DND-41 (cell line): ENCODE measurements at regions not wholly inside any gene's neighbourhood (a gene's known extent, or its start where the extent isn't known, plus 50 kb on each side); places are given as distances from the start of the nearest gene placed in this dataset.

Experiments
- ATAC-seq: fragments of 200-7000 bp; cut with Tn5 transposase; 3 replicates; pipeline ENCODE4 v1.9.1; 2021; ENCODE audit warnings: low read depth; ENCODE audit not compliant: insufficient read depth
- DNase-seq: peaks from one replicate; pipeline ENCODE4 v3.0.0-alpha.2; 2020
- H2AFZ ChIP-seq: 2 replicates; pipeline ENCODE4 v1.6.0; 2012; ENCODE audit warnings: low read depth, low read length
- H3K27ac ChIP-seq: 2 replicates; pipeline ENCODE4 v1.5.1; 2012; ENCODE audit warnings: low read length, inconsistent platforms
- H3K27me3 ChIP-seq: fragments of 200-600 bp; sonication (generic); 2 replicates; pipeline ENCODE4 v1.6.0; 2012; ENCODE audit warnings: low read length, mild to moderate bottlenecking, inconsistent platforms; ENCODE audit not compliant: insufficient read depth, poor library complexity
- H3K36me3 ChIP-seq: 2 replicates; pipeline ENCODE4 v1.5.1; 2012; ENCODE audit warnings: low read length, inconsistent platforms; ENCODE audit not compliant: insufficient read depth
- H3K4me1 ChIP-seq: 2 replicates; pipeline ENCODE4 v1.5.1; 2012; ENCODE audit warnings: mild to moderate bottlenecking, low read length; ENCODE audit not compliant: insufficient read depth
- H3K4me2 ChIP-seq: 2 replicates; pipeline ENCODE4 v1.6.0; 2012; ENCODE audit warnings: mild to moderate bottlenecking, moderate library complexity, low read length, inconsistent platforms; ENCODE audit not compliant: insufficient read depth
- H3K4me3 ChIP-seq, 2 experiments: fragments of 200-600 bp in 1 of 2; shearing (Covaris generic) in 1 of 2; 2 replicates each; pipeline ENCODE4 v1.5.1; 2012 to 2016; ENCODE audit warnings: inconsistent platforms in 2 of 2, low read length in 2 of 2, mild to moderate bottlenecking in 2 of 2, low read depth in 1 of 2, moderate library complexity in 1 of 2
- H3K79me2 ChIP-seq: 2 replicates; pipeline ENCODE4 v1.6.0; 2012; ENCODE audit warnings: low read length, inconsistent platforms; ENCODE audit not compliant: insufficient read depth
- H3K9ac ChIP-seq: 2 replicates; pipeline ENCODE4 v1.6.0; 2012; ENCODE audit warnings: low read depth, mild to moderate bottlenecking, inconsistent platforms, low read length, moderate library complexity
- H3K9me3 ChIP-seq: 2 replicates; pipeline ENCODE4 v1.5.1; 2012; ENCODE audit warnings: low read length, moderate library complexity, mild to moderate bottlenecking, inconsistent platforms; ENCODE audit not compliant: insufficient read depth, severe bottlenecking
- H4K20me1 ChIP-seq: 2 replicates; pipeline ENCODE4 v1.6.0; 2012; ENCODE audit warnings: low read length; ENCODE audit not compliant: insufficient read depth
- EZH2 ChIP-seq: IDR thresholded peaks from 3 replicates; pipeline ENCODE4 v1.6.1; 2012; ENCODE audit warnings: borderline replicate concordance, low read depth, mild to moderate bottlenecking, moderate library complexity, low read length, inconsistent platforms; ENCODE audit not compliant: severe bottlenecking
- TF ChIP-seq, protein P1 (sequence below): IDR thresholded peaks from 2 replicates; pipeline ENCODE4 v1.5.1; 2012; ENCODE audit warnings: borderline replicate concordance, low read length, moderate library complexity, mild to moderate bottlenecking; ENCODE audit not compliant: poor library complexity, severe bottlenecking; ENCODE audit errors: extremely low read depth

GRCh38 chr5:41670854-41671479 is 160.6 kb upstream of the PLCXD3 start:
- Histone ChIP-seq H4K20me1 (no peaks in the 10 kb centered on the region), H3K4me2 (no peak overlapping the region), H3K9ac (no peak overlapping the region), H3K9me3 (no peaks in the 10 kb centered on the region), H3K27ac (no peak overlapping the region), H3K27me3 (no peaks in the 10 kb centered on the region), H3K4me1 (no peaks in the 10 kb centered on the region), H2AFZ (no peak overlapping the region), H3K79me2 (no peaks in the 10 kb centered on the region), H3K36me3 (no peaks in the 10 kb centered on the region), H3K4me3 (no peak overlapping the region)
- DNase-seq (no peak), ATAC-seq (no peak)
- TF ChIP-seq, protein P1, sequence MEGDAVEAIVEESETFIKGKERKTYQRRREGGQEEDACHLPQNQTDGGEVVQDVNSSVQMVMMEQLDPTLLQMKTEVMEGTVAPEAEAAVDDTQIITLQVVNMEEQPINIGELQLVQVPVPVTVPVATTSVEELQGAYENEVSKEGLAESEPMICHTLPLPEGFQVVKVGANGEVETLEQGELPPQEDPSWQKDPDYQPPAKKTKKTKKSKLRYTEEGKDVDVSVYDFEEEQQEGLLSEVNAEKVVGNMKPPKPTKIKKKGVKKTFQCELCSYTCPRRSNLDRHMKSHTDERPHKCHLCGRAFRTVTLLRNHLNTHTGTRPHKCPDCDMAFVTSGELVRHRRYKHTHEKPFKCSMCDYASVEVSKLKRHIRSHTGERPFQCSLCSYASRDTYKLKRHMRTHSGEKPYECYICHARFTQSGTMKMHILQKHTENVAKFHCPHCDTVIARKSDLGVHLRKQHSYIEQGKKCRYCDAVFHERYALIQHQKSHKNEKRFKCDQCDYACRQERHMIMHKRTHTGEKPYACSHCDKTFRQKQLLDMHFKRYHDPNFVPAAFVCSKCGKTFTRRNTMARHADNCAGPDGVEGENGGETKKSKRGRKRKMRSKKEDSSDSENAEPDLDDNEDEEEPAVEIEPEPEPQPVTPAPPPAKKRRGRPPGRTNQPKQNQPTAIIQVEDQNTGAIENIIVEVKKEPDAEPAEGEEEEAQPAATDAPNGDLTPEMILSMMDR = no peak
- TF ChIP-seq EZH2 = no peak

- H3K9ac ChIP-seq = no peak overlapping the region
- H3K4me2 ChIP-seq = no peak overlapping the region
- H3K79me2 ChIP-seq = no peaks in the 10 kb centered on the region
- no peaks in the 10 kb centered on the region for H3K27me3 ChIP-seq
- no peaks in the 10 kb centered on the region for H3K9me3 ChIP-seq
- H3K4me3 ChIP-seq = no peak overlapping the region
- DNase-seq (no peak), ATAC-seq (no peak)
- H3K36me3 ChIP-seq = no peaks in the 10 kb centered on the region
- no peaks in the 10 kb centered on the region for H3K4me1 ChIP-seq
- no peak overlapping the region for H3K27ac ChIP-seq
- H4K20me1 ChIP-seq = no peaks in the 10 kb centered on the region
- H2AFZ ChIP-seq = no peak overlapping the region
- TF ChIP-seq, protein P1 = no peak
- no peak for TF ChIP-seq EZH2
These were observed 159.8 kb upstream of the PLCXD3 start for GRCh38 chr5:41670216-41670615.

DNA sequence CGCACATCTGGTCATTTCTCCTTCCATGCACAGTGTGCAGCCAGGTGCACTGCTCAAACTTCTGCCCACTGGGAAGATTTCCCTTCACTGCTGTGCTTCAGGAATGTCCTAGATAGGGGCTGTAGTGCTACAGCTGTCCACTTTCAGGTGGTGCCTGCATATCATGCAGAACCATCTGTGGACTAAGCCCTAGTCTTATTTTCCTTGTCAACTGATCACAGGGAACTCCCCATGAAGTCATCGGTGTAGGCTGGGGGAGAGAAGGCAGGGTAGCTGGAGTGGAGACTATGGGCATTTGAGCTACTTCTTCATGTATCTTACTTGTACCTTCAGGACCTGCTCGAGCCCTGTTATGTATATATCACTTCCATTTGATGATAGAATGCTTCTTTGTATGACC is 150.9 kb upstream of the PLCXD3 start:
- no peak for TF ChIP-seq EZH2
- TF ChIP-seq, protein P1 = no peak
- ATAC-seq = no peak
- Histone ChIP-seq H3K4me1 (no peaks in the 10 kb centered on the region), H3K79me2 (no peaks in the 10 kb centered on the region), H3K4me3 (no peak overlapping the region), H2AFZ (no peak overlapping the region), H3K27ac (no peak overlapping the region), H3K27me3 (no peaks in the 10 kb centered on the region), H3K9me3 (no peaks in the 10 kb centered on the region), H3K4me2 (no peak overlapping the region), H3K9ac (no peak overlapping the region), H3K36me3 (no peaks in the 10 kb centered on the region), H4K20me1 (no peaks in the 10 kb centered on the region)
- no peak for DNase-seq
